ENCODE measurements at regions not wholly inside any gene's neighbourhood (a gene's known extent, or its start where the extent isn't known, plus 50 kb on each side); places are given as distances from the start of the nearest gene placed in this dataset.

GRCh38 chr18:44036501-44036900 lies 644.2 kb upstream of the SETBP1 start:
- H3K4me3 ChIP-seq (ENCODE audit: low read length): no peak overlapping the region
- H3K4me1 ChIP-seq (ENCODE audit: control insufficient read depth, insufficient read depth, low read length): no peaks in the 10 kb centered on the region
- no peaks in the 10 kb centered on the region for H3K9me3 ChIP-seq (ENCODE audit: control insufficient read depth, low read length)
- no peak overlapping the region for H3K27ac ChIP-seq (ENCODE audit: low read length)
- intact Hi-C loops (cut with DNase I): no loop called here
- 30% methylated on average over 3 of the region's 3 CpGs for WGBS
- peak in 2 of 3 donors; percentile 57 to 64 for DNase-seq
- no peak for ATAC-seq
- H3K27me3 ChIP-seq (ENCODE audit: control insufficient read depth, insufficient read depth): no peaks in the 10 kb centered on the region

- WGBS: 84% methylated on average over 2 of the region's 2 CpGs
- intact Hi-C loops (cut with DNase I): no loop called here
- ATAC-seq: no peak
Observed at GRCh38 chr18:44039216-44039615, 641.5 kb upstream of the SETBP1 start.

GRCh38 chr18:44039826-44040225 lies 640.9 kb upstream of the SETBP1 start:
- no peaks in the 10 kb centered on the region for H3K27me3 ChIP-seq (ENCODE audit: control insufficient read depth, insufficient read depth)
- ATAC-seq (no peak), DNase-seq (no peak)
- WGBS: 66% methylated on average over 1 of the region's 1 CpG
- intact Hi-C loops (cut with DNase I): no loop called here
- H3K4me1 ChIP-seq (ENCODE audit: control insufficient read depth, insufficient read depth, low read length): no peaks in the 10 kb centered on the region
- H3K4me3 ChIP-seq (ENCODE audit: low read length): no peak overlapping the region
- H3K27ac ChIP-seq (ENCODE audit: low read length): no peak overlapping the region
- H3K9me3 ChIP-seq (ENCODE audit: control insufficient read depth, low read length): no peaks in the 10 kb centered on the region

More at GRCh38 chr18:44039216-44039615, 641.5 kb upstream of the SETBP1 start:
- H3K9me3 ChIP-seq (ENCODE audit: control insufficient read depth, low read length): no peaks in the 10 kb centered on the region
- no peak overlapping the region for H3K27ac ChIP-seq (ENCODE audit: low read length)
- DNase-seq: no peak
- H3K27me3 ChIP-seq (ENCODE audit: control insufficient read depth, insufficient read depth): no peaks in the 10 kb centered on the region
- no peaks in the 10 kb centered on the region for H3K4me1 ChIP-seq (ENCODE audit: control insufficient read depth, insufficient read depth, low read length)
- no peak overlapping the region for H3K4me3 ChIP-seq (ENCODE audit: low read length)

GRCh38 chr18:44041553-44041952 lies 639.1 kb upstream of the SETBP1 start:
- ATAC-seq: no peak
- H3K4me1 ChIP-seq (ENCODE audit: control insufficient read depth, insufficient read depth, low read length): no peaks in the 10 kb centered on the region
- no peaks in the 10 kb centered on the region for H3K9me3 ChIP-seq (ENCODE audit: control insufficient read depth, low read length)
- H3K4me3 ChIP-seq (ENCODE audit: low read length): no peak overlapping the region
- intact Hi-C loops (cut with DNase I): no loop called here
- H3K27me3 ChIP-seq (ENCODE audit: control insufficient read depth, insufficient read depth): no peaks in the 10 kb centered on the region
- no peak overlapping the region for H3K27ac ChIP-seq (ENCODE audit: low read length)
- DNase-seq: no peak
- 78% methylated on average over 3 of the region's 3 CpGs for WGBS

GRCh38 chr18:44041961-44042360 lies 638.7 kb upstream of the SETBP1 start:
- 68% methylated on average over 4 of the region's 4 CpGs for WGBS

GRCh38 chr18:44046376-44046975 lies 634.2 kb upstream of the SETBP1 start:
- H3K4me3 ChIP-seq (ENCODE audit: low read length): no peak overlapping the region
- H3K27me3 ChIP-seq (ENCODE audit: control insufficient read depth, insufficient read depth): no peaks in the 10 kb centered on the region
- no peak overlapping the region for H3K27ac ChIP-seq (ENCODE audit: low read length)
- DNase-seq (no peak), ATAC-seq (no peak)
- WGBS: 79% methylated on average over 8 of the region's 8 CpGs
- H3K9me3 ChIP-seq (ENCODE audit: control insufficient read depth, low read length): no peaks in the 10 kb centered on the region
- H3K4me1 ChIP-seq (ENCODE audit: control insufficient read depth, insufficient read depth, low read length): no peaks in the 10 kb centered on the region
- intact Hi-C loops (cut with DNase I): no loop called here

More at GRCh38 chr18:44041961-44042360, 638.7 kb upstream of the SETBP1 start:
- H3K4me3 ChIP-seq (ENCODE audit: low read length): no peak overlapping the region
- no peak overlapping the region for H3K27ac ChIP-seq (ENCODE audit: low read length)
- intact Hi-C loops (cut with DNase I): no loop called here
- DNase-seq (no peak), ATAC-seq (no peak)
- H3K4me1 ChIP-seq (ENCODE audit: control insufficient read depth, insufficient read depth, low read length): no peaks in the 10 kb centered on the region
- no peaks in the 10 kb centered on the region for H3K9me3 ChIP-seq (ENCODE audit: control insufficient read depth, low read length)
- no peaks in the 10 kb centered on the region for H3K27me3 ChIP-seq (ENCODE audit: control insufficient read depth, insufficient read depth)

- no peak overlapping the region for H3K4me3 ChIP-seq (ENCODE audit: low read length)
- intact Hi-C loops (cut with DNase I): no loop called here
- no peaks in the 10 kb centered on the region for H3K27me3 ChIP-seq (ENCODE audit: control insufficient read depth, insufficient read depth)
- WGBS: 93% methylated on average over 3 of the region's 3 CpGs
- no peak overlapping the region for H3K27ac ChIP-seq (ENCODE audit: low read length)
- no peaks in the 10 kb centered on the region for H3K9me3 ChIP-seq (ENCODE audit: control insufficient read depth, low read length)
- DNase-seq (no peak), ATAC-seq (no peak)
- no peaks in the 10 kb centered on the region for H3K4me1 ChIP-seq (ENCODE audit: control insufficient read depth, insufficient read depth, low read length)
Observed at GRCh38 chr18:44047585-44047984, 633.1 kb upstream of the SETBP1 start.

GRCh38 chr18:44048435-44048834 lies 632.3 kb upstream of the SETBP1 start:
- no peak overlapping the region for H3K27ac ChIP-seq (ENCODE audit: low read length)
- H3K4me3 ChIP-seq (ENCODE audit: low read length): no peak overlapping the region
- ATAC-seq: no peak
- H3K27me3 ChIP-seq (ENCODE audit: control insufficient read depth, insufficient read depth): no peaks in the 10 kb centered on the region
- DNase-seq: no peak
- 82% methylated on average over 3 of the region's 3 CpGs for WGBS
- H3K9me3 ChIP-seq (ENCODE audit: control insufficient read depth, low read length): no peaks in the 10 kb centered on the region
- intact Hi-C loops (cut with DNase I): no loop called here
- no peaks in the 10 kb centered on the region for H3K4me1 ChIP-seq (ENCODE audit: control insufficient read depth, insufficient read depth, low read length)

- intact Hi-C loops (cut with DNase I): no loop called here
- Histone ChIP-seq H3K27ac (ENCODE audit: low read length) (no peak overlapping the region), H3K27me3 (ENCODE audit: control insufficient read depth, insufficient read depth) (no peaks in the 10 kb centered on the region), H3K4me1 (ENCODE audit: control insufficient read depth, insufficient read depth, low read length) (no peaks in the 10 kb centered on the region), H3K4me3 (ENCODE audit: low read length) (no peak overlapping the region), H3K9me3 (ENCODE audit: control insufficient read depth, low read length) (no peaks in the 10 kb centered on the region)
- 71% methylated on average over 2 of the region's 2 CpGs for WGBS
- DNase-seq: no peak
- ATAC-seq: no peak
Observed at GRCh38 chr18:44048846-44049245, 631.8 kb upstream of the SETBP1 start.

GRCh38 chr18:44051026-44051425 lies 629.7 kb upstream of the SETBP1 start:
- Histone ChIP-seq H3K9me3 (ENCODE audit: control insufficient read depth, low read length) (no peaks in the 10 kb centered on the region), H3K4me1 (ENCODE audit: control insufficient read depth, insufficient read depth, low read length) (no peaks in the 10 kb centered on the region), H3K4me3 (ENCODE audit: low read length) (no peak overlapping the region), H3K27ac (ENCODE audit: low read length) (no peak overlapping the region), H3K27me3 (ENCODE audit: control insufficient read depth, insufficient read depth) (no peaks in the 10 kb centered on the region)
- intact Hi-C loops (cut with DNase I): loop anchor here in 1 of 4 donors (5.0 kb wide), 1 partner anchor 101 kb away; no protein-coding TSS in a partner anchor
- WGBS: 41% methylated on average over 1 of the region's 1 CpG
- DNase-seq: no peak
- no peak for ATAC-seq

GRCh38 chr18:44054514-44054913 lies 626.2 kb upstream of the SETBP1 start:
- no peak overlapping the region for H3K4me3 ChIP-seq (ENCODE audit: low read length)
- H3K4me1 ChIP-seq (ENCODE audit: control insufficient read depth, insufficient read depth, low read length): no peaks in the 10 kb centered on the region
- 59% methylated on average over 1 of the region's 1 CpG for WGBS
- H3K9me3 ChIP-seq (ENCODE audit: control insufficient read depth, low read length): no peaks in the 10 kb centered on the region
- intact Hi-C loops (cut with DNase I): loop anchor here in 1 of 4 donors (5.0 kb wide), 1 partner anchor 98 kb away; no protein-coding TSS in a partner anchor
- H3K27me3 ChIP-seq (ENCODE audit: control insufficient read depth, insufficient read depth): no peaks in the 10 kb centered on the region
- H3K27ac ChIP-seq (ENCODE audit: low read length): no peak overlapping the region
- ATAC-seq: no peak
- DNase-seq: no peak

GRCh38 chr18:44060197-44060596 lies 620.5 kb upstream of the SETBP1 start:
- H3K4me3 ChIP-seq (ENCODE audit: low read length): no peak overlapping the region
- no peak for ATAC-seq
- 87% methylated on average over 3 of the region's 3 CpGs for WGBS
- intact Hi-C loops (cut with DNase I): no loop called here
- no peaks in the 10 kb centered on the region for H3K4me1 ChIP-seq (ENCODE audit: control insufficient read depth, insufficient read depth, low read length)
- no peaks in the 10 kb centered on the region for H3K27me3 ChIP-seq (ENCODE audit: control insufficient read depth, insufficient read depth)
- H3K27ac ChIP-seq (ENCODE audit: low read length): no peak overlapping the region
- H3K9me3 ChIP-seq (ENCODE audit: control insufficient read depth, low read length): no peaks in the 10 kb centered on the region
- DNase-seq: peak in 2 of 3 donors; percentile 18 to 39

All from right cardiac atrium (tissue), 5 donors.